NCI-H2107 treated with DMSO at 0.1 percent for 48 hours (cell line): ENCODE measurements at regions not wholly inside any gene's neighbourhood (a gene's known extent, or its start where the extent isn't known, plus 50 kb on each side); places are given as distances from the start of the nearest gene placed in this dataset.
A peak's percentile ranks its signal among the peaks of the same experiment; 100 is the strongest.
"Not testable (repeated sequence)": the region's sequence is repeated elsewhere in the genome, so short reads cannot be mapped to it uniquely, and the experiment has no call there.

Source experiments
- DNase-seq: peaks from one replicate; lab custom pipeline; 2025; ENCODE audit not compliant: unreplicated experiment; lab: John Stamatoyannopoulos, UW

DNA sequence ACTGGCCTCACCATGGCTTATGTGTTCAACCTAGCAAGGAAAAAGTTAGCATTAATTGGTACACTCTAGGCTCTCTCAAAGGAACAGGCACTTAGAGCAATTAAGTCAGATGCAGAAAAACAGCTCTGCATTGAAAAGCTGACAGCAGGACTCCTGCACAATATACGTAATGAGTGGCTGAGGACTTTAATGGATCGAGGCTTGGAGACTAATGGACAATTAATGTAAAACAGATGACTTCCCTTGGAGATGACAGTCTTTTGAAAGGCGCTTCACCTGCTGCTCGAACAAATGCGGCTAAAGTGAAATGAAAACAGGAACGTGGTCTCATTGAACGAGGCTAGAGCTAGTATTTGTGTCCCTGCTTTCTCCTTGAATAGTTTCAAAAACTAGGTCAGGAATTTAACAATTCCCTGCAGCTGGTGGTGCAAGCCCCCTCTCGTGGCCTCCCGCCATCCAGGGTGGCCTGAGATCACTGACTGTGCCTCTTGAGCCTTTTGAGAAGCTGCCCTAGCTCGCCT lies 137.1 kb downstream of the ELOVL4 start:
- DNase-seq: peak; percentile 99

GRCh38 chr6:79808921-79809320 lies 138.4 kb downstream of the ELOVL4 start:
- DNase-seq: peak; percentile 60

GRCh38 chr6:79806661-79807060 lies 140.7 kb downstream of the ELOVL4 start:
- not testable (repeated sequence) for DNase-seq

DNA sequence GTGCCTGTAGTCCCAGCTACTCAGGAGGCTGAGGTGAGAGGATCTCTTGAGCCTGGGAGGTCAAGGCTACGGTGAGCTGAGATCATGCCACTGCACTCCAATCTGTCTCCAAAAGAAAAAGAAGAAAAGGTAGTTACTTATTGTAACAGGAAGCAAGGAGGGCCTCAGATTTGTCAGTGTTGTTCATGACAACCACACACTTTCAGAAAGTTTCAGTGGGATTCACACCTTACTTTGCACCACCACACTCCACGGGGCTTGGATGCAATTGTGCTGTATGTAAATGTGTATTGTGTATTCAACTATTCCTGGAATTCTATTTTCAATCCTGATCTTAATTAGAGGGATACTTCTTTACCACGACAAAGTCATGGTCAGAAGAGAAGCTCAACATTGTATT lies 142.6 kb downstream of the ELOVL4 start:
- DNase-seq: no peak

- no peak for DNase-seq
Measured at GRCh38 chr6:79803917-79804316, 143.4 kb downstream of the ELOVL4 start.

- no peak for DNase-seq
Measured at GRCh38 chr6:79802657-79803300, 144.6 kb downstream of the ELOVL4 start.

- no peak for DNase-seq
Measured at GRCh38 chr6:79801362-79801761, 146.0 kb downstream of the ELOVL4 start.

GRCh38 chr6:79798841-79799240 lies 148.5 kb downstream of the ELOVL4 start:
- no peak for DNase-seq

GRCh38 chr6:79797912-79798311 lies 149.4 kb downstream of the ELOVL4 start:
- DNase-seq: peak; percentile 79

GRCh38 chr6:79797163-79797764 lies 150.1 kb downstream of the ELOVL4 start:
- no peak for DNase-seq

DNA sequence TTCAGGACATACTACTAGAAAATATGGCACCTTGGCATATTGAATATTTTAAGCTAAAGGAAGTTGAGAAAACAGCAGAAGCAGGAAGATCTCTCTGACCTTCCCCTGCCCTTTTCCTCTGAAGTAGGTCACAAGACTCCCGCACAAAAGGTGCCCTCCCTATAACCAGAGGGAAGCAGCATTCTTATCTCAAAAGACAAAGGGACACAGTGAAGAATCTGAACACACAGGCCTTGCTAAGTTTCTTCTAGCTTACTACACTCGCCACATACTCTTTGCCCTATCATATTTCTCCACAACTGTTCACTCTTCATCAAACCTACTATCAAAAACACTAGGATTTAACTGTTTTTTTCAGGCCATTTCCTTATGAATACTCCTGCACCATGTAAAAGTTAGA lies 151.2 kb downstream of the ELOVL4 start:
- peak; percentile 39 for DNase-seq

- DNase-seq: no peak
Measured at GRCh38 chr6:79789896-79790295, 157.5 kb downstream of the ELOVL4 start.

DNA sequence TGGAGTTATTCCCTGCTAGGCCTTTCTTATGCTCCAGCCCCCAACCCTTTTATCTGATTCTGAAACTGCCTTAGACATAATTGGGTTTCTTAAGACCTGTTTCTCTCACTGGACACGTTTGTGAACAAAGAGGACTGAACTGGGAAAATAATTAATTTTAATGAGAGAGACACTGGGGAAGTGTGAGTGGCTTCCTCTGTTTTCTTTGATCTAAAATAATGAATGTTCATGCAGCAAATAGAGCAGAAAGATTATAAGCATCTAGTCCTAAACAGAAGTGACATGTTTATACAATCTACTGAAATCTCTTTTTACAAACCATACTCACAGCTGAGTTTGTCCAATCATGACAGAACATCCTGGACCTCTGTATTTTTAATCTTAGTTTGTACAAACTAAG lies 157.6 kb downstream of the SH3BGRL2 start:
- no peak for DNase-seq

GRCh38 chr6:79787626-79788025 lies 156.5 kb downstream of the SH3BGRL2 start:
- no peak for DNase-seq

- no peak for DNase-seq
Measured at GRCh38 chr6:79784395-79784753, 153.2 kb downstream of the SH3BGRL2 start.

GRCh38 chr6:79783670-79784394 lies 152.7 kb downstream of the SH3BGRL2 start:
- DNase-seq: no peak

- DNase-seq: no peak
Measured at GRCh38 chr6:79782792-79783580, 151.9 kb downstream of the SH3BGRL2 start.

- no peak for DNase-seq
Measured at GRCh38 chr6:79781916-79782315, 150.8 kb downstream of the SH3BGRL2 start.

- DNase-seq: no peak
Measured at GRCh38 chr6:79780881-79781280, 149.8 kb downstream of the SH3BGRL2 start.

DNA sequence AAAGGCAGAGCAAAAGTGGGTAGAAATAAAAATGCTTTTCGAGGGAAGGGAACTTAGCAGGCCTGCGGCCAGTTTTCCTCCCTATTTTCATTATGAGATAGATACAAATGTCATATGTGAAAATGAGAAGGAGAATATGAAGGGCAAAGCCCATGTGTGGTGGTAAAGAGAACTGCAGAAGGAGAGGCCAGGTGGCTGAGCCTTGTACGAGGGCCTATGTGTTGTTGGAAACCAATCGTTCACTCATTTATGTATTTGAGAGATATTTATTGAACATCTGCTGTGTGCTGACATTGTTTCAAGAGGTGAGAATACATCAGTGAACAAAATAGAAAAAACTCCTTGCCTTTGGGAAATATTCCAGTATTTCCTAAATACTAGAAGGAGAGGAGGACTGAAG lies 147.7 kb downstream of the SH3BGRL2 start:
- DNase-seq: peak; percentile 20
